ENCODE measurements at regions not wholly inside any gene's neighbourhood (a gene's known extent, or its start where the extent isn't known, plus 50 kb on each side); places are given as distances from the start of the nearest gene placed in this dataset.
"Not testable (repeated sequence)": the region's sequence is repeated elsewhere in the genome, so short reads cannot be mapped to it uniquely, and the experiment has no call there.

DNA sequence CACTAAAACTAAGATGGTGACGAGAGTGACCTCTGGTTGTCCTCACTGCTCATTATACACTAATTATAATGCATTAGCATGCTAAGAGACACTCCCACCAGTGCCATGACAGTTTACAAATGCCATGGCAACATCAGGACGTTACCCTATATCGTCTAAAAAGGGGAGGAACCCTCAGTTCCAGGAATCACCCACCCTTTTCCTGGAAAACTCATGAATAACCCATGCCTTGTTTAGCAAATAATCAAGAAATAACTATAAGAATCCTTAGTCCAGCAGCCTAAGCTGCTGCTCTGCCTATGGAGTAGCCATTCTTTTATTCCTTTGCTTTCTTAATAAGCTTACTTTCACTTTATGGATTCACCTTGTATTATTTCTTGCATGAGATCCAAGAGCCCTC lies 432.1 kb downstream of the ZNF536 start:
- not testable (repeated sequence) for FAIRE-seq

DNA sequence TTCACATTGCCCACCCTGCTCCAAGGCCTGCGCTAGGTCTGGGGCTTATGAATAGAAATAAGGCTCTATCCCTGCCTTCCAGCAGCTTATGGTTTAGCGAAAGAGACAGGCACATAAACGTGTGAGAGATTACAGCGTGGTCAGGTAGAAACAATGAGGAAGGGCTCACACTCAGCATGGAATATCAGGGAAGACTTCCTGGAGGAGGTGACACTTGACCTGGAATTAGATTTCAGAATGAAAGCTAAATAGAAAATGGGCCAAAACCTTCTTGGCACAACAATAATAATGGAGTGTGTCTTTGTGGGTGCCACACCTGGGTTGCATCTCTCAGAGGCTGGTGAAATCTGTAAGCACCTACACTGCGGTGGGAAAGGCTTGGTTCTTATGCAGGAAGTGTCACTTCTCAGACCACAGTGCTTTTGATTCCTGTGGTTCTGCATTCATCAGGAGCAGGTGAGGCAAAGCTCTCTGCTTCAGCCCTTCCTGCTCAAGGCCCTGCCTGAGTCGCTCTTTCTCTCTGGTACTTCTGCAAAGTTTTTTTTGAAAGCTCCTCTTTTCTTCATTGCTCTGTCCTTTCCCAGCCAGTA lies 430.3 kb downstream of the ZNF536 start:
- FAIRE-seq = no peak

GRCh38 chr19:30799865-30800755 lies 427.9 kb downstream of the ZNF536 start:
- FAIRE-seq = no peak

DNA sequence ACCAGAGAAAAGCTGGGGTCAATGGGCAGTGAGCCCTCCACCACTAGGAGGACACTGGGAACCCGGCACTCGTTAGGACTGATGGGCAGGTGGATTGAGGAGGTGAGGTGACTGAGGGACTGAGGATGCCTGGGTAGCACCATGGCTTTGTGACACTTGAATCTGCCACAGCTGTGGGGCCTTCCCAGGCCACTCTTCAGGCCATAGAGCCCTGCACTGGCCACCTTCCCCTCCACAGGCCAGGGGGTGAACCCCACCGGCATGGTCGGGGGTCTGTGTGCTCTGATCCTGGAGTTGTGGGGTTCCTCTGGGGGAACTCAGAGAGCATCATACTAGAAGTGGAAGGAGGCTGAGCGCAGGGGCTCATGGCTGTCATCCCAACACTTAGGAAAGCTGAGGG lies 423.5 kb downstream of the ZNF536 start:
- FAIRE-seq = no peak

GRCh38 chr19:30792561-30793505 lies 420.6 kb downstream of the ZNF536 start:
- FAIRE-seq = no peak

- FAIRE-seq = no peak
These were observed 418.9 kb downstream of the ZNF536 start for GRCh38 chr19:30791088-30791487.

- no peak for FAIRE-seq
These were observed 418.0 kb downstream of the ZNF536 start for GRCh38 chr19:30790056-30790680.

DNA sequence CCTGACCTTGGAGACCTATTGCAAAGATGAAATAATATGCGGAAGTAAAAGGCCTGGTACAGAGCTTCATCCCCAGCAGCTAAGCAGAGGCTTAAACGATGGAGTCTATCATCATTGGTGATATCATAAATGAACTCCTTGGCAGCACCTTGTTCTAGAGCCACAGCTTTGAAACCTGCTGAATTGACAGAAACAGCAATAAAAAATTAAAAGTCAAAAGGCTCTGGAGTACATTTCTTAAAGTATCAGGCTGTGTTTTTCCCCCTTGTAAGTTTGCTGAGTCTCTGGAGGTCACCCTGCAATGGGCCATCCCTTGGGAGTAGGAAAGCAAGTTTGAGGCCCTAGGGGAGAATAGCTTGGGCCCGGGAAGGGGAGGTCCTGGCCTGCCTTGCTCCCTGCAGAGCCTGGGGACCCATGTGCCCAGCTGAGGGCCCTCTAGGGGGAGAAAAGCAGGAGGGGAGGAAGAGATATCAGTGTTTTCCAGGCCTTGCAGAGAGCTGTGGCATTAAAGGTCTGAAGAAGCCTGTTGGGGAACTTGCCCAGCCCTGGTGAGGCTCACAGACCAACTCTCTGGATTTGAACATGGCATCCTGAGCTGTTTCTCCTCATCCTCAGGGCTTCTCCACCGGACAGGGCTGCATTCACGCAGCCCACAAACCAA lies 416.1 kb downstream of the ZNF536 start:
- no peak for FAIRE-seq

- FAIRE-seq = no peak
These were observed 413.4 kb downstream of the ZNF536 start for GRCh38 chr19:30785458-30786137.

- no peak for FAIRE-seq
These were observed 412.8 kb downstream of the ZNF536 start for GRCh38 chr19:30784850-30785457.

DNA sequence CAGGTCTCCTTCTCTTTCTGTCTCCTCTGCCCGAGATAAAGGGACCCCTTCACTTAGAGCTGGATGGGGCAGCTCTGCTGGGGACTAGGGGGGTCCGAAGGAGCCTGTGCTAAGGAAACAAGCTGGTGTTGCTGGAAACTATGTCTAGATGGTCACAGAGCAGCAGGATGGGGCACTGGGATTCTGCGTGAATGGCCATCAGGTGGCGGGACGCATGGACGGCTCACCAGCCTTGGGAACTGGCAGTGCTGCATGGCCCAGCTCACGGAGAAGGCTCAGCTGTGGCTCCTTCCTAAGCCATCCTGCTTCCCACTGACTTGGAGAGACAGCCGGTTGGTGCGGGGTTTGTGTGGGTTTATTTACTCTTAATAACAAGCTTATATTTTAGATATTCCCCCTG lies 411.8 kb downstream of the ZNF536 start:
- FAIRE-seq = no peak

DNA sequence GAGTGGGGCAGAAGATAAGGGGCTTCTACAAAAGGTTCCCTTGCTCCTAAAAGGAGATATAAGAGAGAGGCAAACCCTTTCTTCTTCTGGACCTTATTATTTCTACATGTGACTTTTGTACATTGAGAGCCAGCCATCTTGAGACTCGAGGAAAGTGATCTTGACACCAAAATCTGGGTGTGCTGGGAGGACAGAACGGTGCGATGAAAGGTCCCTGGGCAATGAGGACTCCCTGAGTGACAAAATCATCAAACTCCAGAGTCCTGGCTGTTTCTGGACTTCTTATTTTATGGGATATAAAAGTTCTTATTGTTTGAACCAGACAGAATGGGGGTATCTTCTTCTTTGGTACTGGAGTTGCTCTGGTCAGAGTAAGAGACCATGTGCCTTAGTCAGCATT lies 411.0 kb downstream of the ZNF536 start:
- FAIRE-seq = no peak

DNA sequence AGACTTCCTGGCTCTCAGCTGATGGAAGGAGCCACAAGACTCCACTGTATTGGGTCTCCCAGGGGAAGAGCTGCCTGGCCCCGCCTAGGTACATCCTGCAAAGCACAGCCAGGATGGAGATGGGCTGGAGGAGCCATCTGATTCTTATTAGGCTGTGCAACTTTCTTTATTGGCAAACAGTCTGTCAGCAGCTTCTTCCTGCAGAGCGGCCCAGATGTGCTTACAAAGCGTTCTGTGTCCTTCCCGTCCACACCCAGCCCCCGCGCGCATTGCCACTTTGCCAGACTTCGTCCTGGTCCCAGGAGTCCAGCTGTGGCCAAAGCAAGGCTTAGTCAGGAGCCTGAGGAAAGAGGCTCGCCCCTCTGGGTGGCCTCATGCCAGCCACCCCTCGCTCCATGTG lies 409.3 kb downstream of the ZNF536 start:
- FAIRE-seq = no peak

- no peak for FAIRE-seq
These were observed 408.9 kb downstream of the ZNF536 start for GRCh38 chr19:30781047-30781446.

DNA sequence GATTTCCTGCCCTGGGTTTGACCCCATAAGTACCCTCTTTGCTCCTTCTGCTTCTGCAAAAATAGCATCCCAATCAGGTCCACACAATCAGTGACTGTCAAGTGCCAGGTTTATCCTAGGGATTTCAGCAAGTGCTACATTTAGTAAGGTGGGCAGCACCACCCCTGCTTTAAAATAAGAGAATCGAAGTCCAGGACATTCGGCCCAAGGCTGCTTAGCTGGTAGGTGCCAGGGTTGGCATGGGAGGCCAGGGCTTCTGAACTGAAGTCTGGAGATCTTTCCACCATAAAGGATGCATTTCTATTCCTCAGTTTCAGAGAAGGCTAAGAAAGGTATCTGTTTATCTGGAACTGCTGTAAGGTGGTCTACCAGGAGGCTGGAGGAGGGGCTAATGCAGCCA lies 408.3 kb downstream of the ZNF536 start:
- FAIRE-seq = no peak

DNA sequence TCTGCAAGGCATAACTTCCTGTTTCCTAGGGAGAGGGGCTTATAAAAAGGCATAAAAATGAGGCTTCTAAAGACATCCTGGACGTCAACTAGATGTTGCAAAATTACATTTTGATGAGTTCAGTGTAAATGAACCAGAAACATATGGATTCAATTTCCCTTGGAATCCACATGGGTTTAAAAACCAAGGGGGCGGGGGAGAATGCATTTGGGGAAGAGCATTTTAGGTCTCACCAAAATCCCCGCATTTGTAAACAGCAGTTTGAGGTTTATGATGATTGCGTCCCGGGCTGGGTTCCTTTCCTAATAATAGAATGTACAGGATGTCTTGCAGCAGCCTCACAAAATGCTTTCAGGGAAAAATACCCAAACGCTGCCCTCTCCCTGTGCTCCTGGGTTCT lies 407.8 kb downstream of the ZNF536 start:
- FAIRE-seq = no peak

GRCh38 chr19:30778961-30779715 lies 407.0 kb downstream of the ZNF536 start:
- FAIRE-seq = no peak

DNA sequence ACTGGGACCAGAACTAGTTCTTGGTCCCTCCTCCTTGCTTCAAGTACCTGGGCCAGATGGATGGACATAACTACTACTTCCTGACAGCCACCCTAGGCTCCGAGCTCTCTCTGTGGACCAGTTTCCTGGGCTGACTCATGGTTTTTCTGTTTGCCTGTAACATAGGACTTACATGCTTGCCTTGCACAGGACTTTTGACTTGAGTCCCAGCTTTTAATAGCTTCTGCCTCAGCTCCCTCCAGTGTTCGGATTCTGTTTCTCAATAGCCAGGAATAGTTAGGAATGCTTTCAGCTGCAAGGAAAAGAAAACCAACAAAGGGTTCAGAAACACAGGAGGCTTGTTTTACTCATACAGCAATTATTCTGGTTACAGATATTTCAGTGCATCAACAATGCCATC lies 405.9 kb downstream of the ZNF536 start:
- FAIRE-seq = no peak

DNA sequence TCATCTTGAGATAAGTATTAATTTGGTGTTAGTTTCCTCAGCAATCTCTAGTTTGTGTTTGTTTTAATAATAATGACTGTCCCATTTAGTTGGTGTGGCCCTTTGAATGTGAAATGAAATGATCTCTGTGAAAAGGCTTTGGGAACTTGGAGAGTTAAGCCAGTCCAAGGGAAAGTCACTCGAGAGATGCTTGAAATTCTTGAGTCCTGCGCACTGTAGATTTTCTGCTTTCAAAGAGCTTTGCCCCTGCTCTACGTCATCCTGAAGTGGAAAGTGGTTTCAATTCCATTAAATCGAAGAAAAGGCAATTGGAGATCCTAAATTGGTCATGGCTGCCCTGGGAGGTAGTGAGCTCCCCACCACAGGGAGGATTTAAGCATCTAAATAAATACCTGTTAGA lies 403.8 kb downstream of the ZNF536 start:
- FAIRE-seq = no peak

- no peak for FAIRE-seq
These were observed 402.1 kb downstream of the ZNF536 start for GRCh38 chr19:30774252-30774766.

All from A204.1 (cell line).